Stimulated activated effector memory CD8-positive, alpha-beta T cell treated with anti-CD3 and anti-CD28 coated beads, Interleukin-12 subunit alpha, Interleukin-12 subunit beta, amount 100 ng/mL, for 72 hours (primary cell): ENCODE measurements at regions not wholly inside any gene's neighbourhood (a gene's known extent, or its start where the extent isn't known, plus 50 kb on each side); places are given as distances from the start of the nearest gene placed in this dataset.

Source experiments
- ATAC-seq: fragments of 150-1000 bp; cut with Tn5 transposase; 2 replicates; pipeline ENCODE4 v1.10.0; 2021
- DNase-seq, 2 donors: peaks; one replicate each; pipeline ENCODE4 v3.0.0; 2021 to 2022; ENCODE audit warnings: low spot score in 2 of 2
- H3K27ac Mint-ChIP-seq: one replicate; pipeline ENCODE4 v1.8.0; 2022; ENCODE audit warnings: mild to moderate bottlenecking, mixed read lengths
- H3K36me3 Mint-ChIP-seq: one replicate; pipeline ENCODE4 v1.8.0; 2022; ENCODE audit warnings: mild to moderate bottlenecking, mixed read lengths
- H3K4me1 Mint-ChIP-seq: one replicate; pipeline ENCODE4 v1.8.0; 2022; ENCODE audit warnings: mixed read lengths
- H3K4me3 Mint-ChIP-seq: one replicate; pipeline ENCODE4 v1.8.0; 2022; ENCODE audit warnings: mild to moderate bottlenecking, mixed read lengths
- H3K9me3 Mint-ChIP-seq: one replicate; pipeline ENCODE4 v1.8.0; 2022; ENCODE audit warnings: mixed read lengths

- DNase-seq (no peak), ATAC-seq (no peak)
- Mint-ChIP-seq H3K4me3 (no peak overlapping the region), H3K9me3 (peaks cover 5% of the 10 kb centered on the region), H3K4me1 (no peaks in the 10 kb centered on the region), H3K36me3 (no peaks in the 10 kb centered on the region), H3K27ac (no peak overlapping the region)
Measured at GRCh38 chr2:16406496-16407289, 258.9 kb downstream of the CYRIA start.

GRCh38 chr2:16405551-16405950, 260.1 kb downstream of the CYRIA start:
- no peak for ATAC-seq
- no peaks in the 10 kb centered on the region for H3K4me1 Mint-ChIP-seq
- no peak overlapping the region for H3K27ac Mint-ChIP-seq
- no peak for DNase-seq
- H3K36me3 Mint-ChIP-seq = no peaks in the 10 kb centered on the region
- no peak overlapping the region for H3K4me3 Mint-ChIP-seq
- H3K9me3 Mint-ChIP-seq = no peaks in the 10 kb centered on the region

- DNase-seq (no peak), ATAC-seq (no peak)
- no peaks in the 10 kb centered on the region for H3K9me3 Mint-ChIP-seq
- no peak overlapping the region for H3K27ac Mint-ChIP-seq
- no peaks in the 10 kb centered on the region for H3K36me3 Mint-ChIP-seq
- no peak overlapping the region for H3K4me3 Mint-ChIP-seq
- no peaks in the 10 kb centered on the region for H3K4me1 Mint-ChIP-seq
Measured at GRCh38 chr2:16404551-16405300, 260.9 kb downstream of the CYRIA start.

- Mint-ChIP-seq H3K9me3 (no peaks in the 10 kb centered on the region), H3K27ac (no peak overlapping the region), H3K4me1 (no peaks in the 10 kb centered on the region), H3K36me3 (no peaks in the 10 kb centered on the region), H3K4me3 (no peak overlapping the region)
- no peak for DNase-seq
- no peak for ATAC-seq
Measured at GRCh38 chr2:16404146-16404545, 261.5 kb downstream of the CYRIA start.

GRCh38 chr2:16402891-16403290, 262.7 kb downstream of the CYRIA start:
- DNase-seq = no peak
- no peak for ATAC-seq
- H3K36me3 Mint-ChIP-seq = no peaks in the 10 kb centered on the region
- no peaks in the 10 kb centered on the region for H3K9me3 Mint-ChIP-seq
- H3K4me3 Mint-ChIP-seq = no peak overlapping the region
- H3K4me1 Mint-ChIP-seq = no peaks in the 10 kb centered on the region
- H3K27ac Mint-ChIP-seq = no peak overlapping the region

GRCh38 chr2:16401761-16402300, 263.8 kb downstream of the CYRIA start:
- H3K27ac Mint-ChIP-seq = no peak overlapping the region

GRCh38 chr2:16400127-16400623, 265.5 kb downstream of the CYRIA start:
- Mint-ChIP-seq H3K9me3 (no peaks in the 10 kb centered on the region), H3K4me1 (no peaks in the 10 kb centered on the region), H3K4me3 (no peak overlapping the region), H3K27ac (no peak overlapping the region), H3K36me3 (no peaks in the 10 kb centered on the region)
- no peak for ATAC-seq
- no peak for DNase-seq

More at GRCh38 chr2:16401761-16402300, 263.8 kb downstream of the CYRIA start:
- Mint-ChIP-seq H3K4me1 (no peaks in the 10 kb centered on the region), H3K9me3 (no peaks in the 10 kb centered on the region), H3K4me3 (no peak overlapping the region), H3K36me3 (no peaks in the 10 kb centered on the region)
- ATAC-seq = peak; percentile 11
- DNase-seq = no peak

- DNase-seq = no peak
- Mint-ChIP-seq H3K4me1 (no peaks in the 10 kb centered on the region), H3K9me3 (no peaks in the 10 kb centered on the region), H3K4me3 (no peak overlapping the region), H3K36me3 (no peaks in the 10 kb centered on the region), H3K27ac (no peak overlapping the region)
- ATAC-seq = no peak
Measured at GRCh38 chr2:16398486-16399043, 267.1 kb downstream of the CYRIA start.

- no peak overlapping the region for H3K4me3 Mint-ChIP-seq
- no peak overlapping the region for H3K27ac Mint-ChIP-seq
- DNase-seq = no peak
- no peak for ATAC-seq
- no peaks in the 10 kb centered on the region for H3K9me3 Mint-ChIP-seq
- H3K4me1 Mint-ChIP-seq = no peaks in the 10 kb centered on the region
- H3K36me3 Mint-ChIP-seq = no peaks in the 10 kb centered on the region
Measured at GRCh38 chr2:16397681-16398475, 267.8 kb downstream of the CYRIA start.

- Mint-ChIP-seq H3K27ac (no peak overlapping the region), H3K36me3 (no peaks in the 10 kb centered on the region), H3K9me3 (peaks cover under 1% of the 10 kb centered on the region), H3K4me3 (no peak overlapping the region), H3K4me1 (no peaks in the 10 kb centered on the region)
- ATAC-seq = no peak
- DNase-seq = no peak
Measured at GRCh38 chr2:16396986-16397385, 268.6 kb downstream of the CYRIA start.

GRCh38 chr2:16396171-16396570, 269.5 kb downstream of the CYRIA start:
- Mint-ChIP-seq H3K36me3 (no peaks in the 10 kb centered on the region), H3K4me1 (no peaks in the 10 kb centered on the region), H3K27ac (no peak overlapping the region), H3K4me3 (no peak overlapping the region), H3K9me3 (peaks cover 5% of the 10 kb centered on the region)
- no peak for ATAC-seq
- DNase-seq = no peak

GRCh38 chr2:16395601-16396000, 270.0 kb downstream of the CYRIA start:
- no peak overlapping the region for H3K4me3 Mint-ChIP-seq
- peaks cover 5% of the 10 kb centered on the region for H3K9me3 Mint-ChIP-seq
- H3K36me3 Mint-ChIP-seq = no peaks in the 10 kb centered on the region
- no peaks in the 10 kb centered on the region for H3K4me1 Mint-ChIP-seq
- no peak overlapping the region for H3K27ac Mint-ChIP-seq
- ATAC-seq (peak; percentile 16), DNase-seq (no peak)

GRCh38 chr2:16394986-16395550, 270.6 kb downstream of the CYRIA start:
- Mint-ChIP-seq H3K9me3 (peaks cover 5% of the 10 kb centered on the region), H3K27ac (no peak overlapping the region), H3K4me1 (no peaks in the 10 kb centered on the region), H3K36me3 (no peaks in the 10 kb centered on the region), H3K4me3 (no peak overlapping the region)
- DNase-seq (no peak), ATAC-seq (no peak)

- Mint-ChIP-seq H3K4me3 (no peak overlapping the region), H3K27ac (no peak overlapping the region), H3K36me3 (no peaks in the 10 kb centered on the region), H3K4me1 (no peaks in the 10 kb centered on the region), H3K9me3 (peaks cover 5% of the 10 kb centered on the region)
- ATAC-seq = no peak
- DNase-seq = no peak
Measured at GRCh38 chr2:16394072-16394985, 271.3 kb downstream of the CYRIA start.
